GM12874 (cell line): ENCODE measurements at regions not wholly inside any gene's neighbourhood (a gene's known extent, or its start where the extent isn't known, plus 50 kb on each side); places are given as distances from the start of the nearest gene placed in this dataset.

ENCODE experiments used
- TF ChIP-seq, protein P1 (sequence below): IDR thresholded peaks from 2 replicates; pipeline ENCODE4 v1.5.1; 2011; ENCODE audit warnings: low read depth, mild to moderate bottlenecking, control low read depth, low read length, moderate library complexity; ENCODE audit not compliant: insufficient read depth

DNA sequence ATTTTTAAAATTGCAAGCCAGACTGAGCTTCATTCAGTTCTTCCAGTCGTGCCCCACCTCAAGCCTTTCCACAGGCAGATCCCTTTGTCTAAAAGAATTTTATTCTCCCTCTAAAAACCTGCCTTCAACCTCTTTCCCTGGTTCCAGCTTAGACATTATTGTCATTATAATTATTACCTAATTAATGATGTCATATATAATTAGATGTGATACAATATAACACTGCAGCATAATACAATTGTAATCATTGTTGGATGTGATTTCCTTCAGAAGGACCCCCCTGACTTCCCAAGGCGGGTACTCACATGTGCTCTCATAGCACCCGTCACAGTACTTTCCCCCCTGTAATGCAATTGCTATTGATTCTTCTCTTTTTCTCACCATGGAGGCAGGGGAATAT lies 88.6 kb downstream of the GPAM start:
- TF ChIP-seq, protein P1, sequence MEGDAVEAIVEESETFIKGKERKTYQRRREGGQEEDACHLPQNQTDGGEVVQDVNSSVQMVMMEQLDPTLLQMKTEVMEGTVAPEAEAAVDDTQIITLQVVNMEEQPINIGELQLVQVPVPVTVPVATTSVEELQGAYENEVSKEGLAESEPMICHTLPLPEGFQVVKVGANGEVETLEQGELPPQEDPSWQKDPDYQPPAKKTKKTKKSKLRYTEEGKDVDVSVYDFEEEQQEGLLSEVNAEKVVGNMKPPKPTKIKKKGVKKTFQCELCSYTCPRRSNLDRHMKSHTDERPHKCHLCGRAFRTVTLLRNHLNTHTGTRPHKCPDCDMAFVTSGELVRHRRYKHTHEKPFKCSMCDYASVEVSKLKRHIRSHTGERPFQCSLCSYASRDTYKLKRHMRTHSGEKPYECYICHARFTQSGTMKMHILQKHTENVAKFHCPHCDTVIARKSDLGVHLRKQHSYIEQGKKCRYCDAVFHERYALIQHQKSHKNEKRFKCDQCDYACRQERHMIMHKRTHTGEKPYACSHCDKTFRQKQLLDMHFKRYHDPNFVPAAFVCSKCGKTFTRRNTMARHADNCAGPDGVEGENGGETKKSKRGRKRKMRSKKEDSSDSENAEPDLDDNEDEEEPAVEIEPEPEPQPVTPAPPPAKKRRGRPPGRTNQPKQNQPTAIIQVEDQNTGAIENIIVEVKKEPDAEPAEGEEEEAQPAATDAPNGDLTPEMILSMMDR = no peak

DNA sequence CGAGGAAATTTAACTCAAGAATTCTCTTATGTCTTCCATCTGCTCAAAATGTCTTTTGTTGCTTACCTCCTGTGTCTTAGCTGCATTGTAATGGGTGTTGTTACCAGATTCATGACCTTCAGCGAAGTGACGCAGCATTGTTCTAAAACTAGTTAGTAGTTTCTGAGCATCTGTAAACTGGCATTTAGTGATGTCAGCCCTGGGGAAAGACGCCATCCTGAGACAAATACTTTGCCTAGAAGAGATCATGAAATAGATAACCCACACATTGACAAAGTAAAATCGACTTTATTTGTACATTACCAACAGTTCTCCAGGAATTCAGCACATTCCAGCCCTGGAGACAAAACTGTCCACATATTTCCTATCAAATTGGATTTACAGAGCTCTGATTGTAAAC lies 87.8 kb downstream of the GPAM start:
- TF ChIP-seq, protein P1 = no peak

DNA sequence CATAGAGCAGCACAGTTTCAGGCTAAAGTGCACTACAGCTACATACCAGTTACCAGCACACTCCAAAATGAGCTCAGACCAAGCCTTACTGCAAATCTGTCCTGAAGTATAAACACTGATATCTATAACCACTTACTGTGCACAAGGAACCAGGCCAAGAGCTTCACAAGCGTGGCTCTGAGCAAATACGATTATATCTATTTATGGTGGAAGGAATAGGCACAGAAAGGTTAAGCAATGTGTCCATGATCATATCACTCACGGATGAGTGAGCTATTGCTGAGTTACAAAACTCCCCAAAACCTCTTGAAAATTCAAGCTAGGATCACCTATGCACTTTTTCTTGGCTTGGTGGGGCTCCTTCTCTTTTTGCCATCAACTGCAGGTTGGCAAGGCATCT lies 84.9 kb downstream of the GPAM start:
- TF ChIP-seq, protein P1 = no peak
